Mesothelial cell of epicardium (in vitro differentiated cells): ENCODE measurements at regions not wholly inside any gene's neighbourhood (a gene's known extent, or its start where the extent isn't known, plus 50 kb on each side); places are given as distances from the start of the nearest gene placed in this dataset.

Experiments
- DNase-seq, 2 experiments: peaks; one replicate each; pipeline ENCODE4 v3.0.0; 2021; ENCODE audit warnings: low spot score in 2 of 2; ENCODE audit not compliant: unreplicated experiment in 2 of 2
- H3K27ac Mint-ChIP-seq: 2 replicates; pipeline ENCODE4 v1.8.0; 2021; ENCODE audit warnings: mixed read lengths
- H3K27me3 Mint-ChIP-seq: 2 replicates; pipeline ENCODE4 v1.8.0; 2021; ENCODE audit warnings: low read depth, mixed read lengths
- H3K36me3 Mint-ChIP-seq: 2 replicates; pipeline ENCODE4 v1.8.0; 2021; ENCODE audit warnings: mixed read lengths
- H3K4me1 Mint-ChIP-seq: 2 replicates; pipeline ENCODE4 v1.8.0; 2021; ENCODE audit warnings: mixed read lengths
- H3K4me3 Mint-ChIP-seq: 2 replicates; pipeline ENCODE4 v1.8.0; 2021; ENCODE audit warnings: mild to moderate bottlenecking, moderate library complexity, mixed read lengths
- H3K9me3 Mint-ChIP-seq: 2 replicates; pipeline ENCODE4 v1.8.0; 2021; ENCODE audit warnings: mixed read lengths
- TF ChIP-seq, protein P1 (sequence below): fragments of 200-600 bp; sonication (generic); IDR thresholded peaks from one replicate; pipeline ENCODE4 v1.5.0; 2021; ENCODE audit warnings: antibody characterized with exemption; ENCODE audit not compliant: unreplicated experiment

DNA sequence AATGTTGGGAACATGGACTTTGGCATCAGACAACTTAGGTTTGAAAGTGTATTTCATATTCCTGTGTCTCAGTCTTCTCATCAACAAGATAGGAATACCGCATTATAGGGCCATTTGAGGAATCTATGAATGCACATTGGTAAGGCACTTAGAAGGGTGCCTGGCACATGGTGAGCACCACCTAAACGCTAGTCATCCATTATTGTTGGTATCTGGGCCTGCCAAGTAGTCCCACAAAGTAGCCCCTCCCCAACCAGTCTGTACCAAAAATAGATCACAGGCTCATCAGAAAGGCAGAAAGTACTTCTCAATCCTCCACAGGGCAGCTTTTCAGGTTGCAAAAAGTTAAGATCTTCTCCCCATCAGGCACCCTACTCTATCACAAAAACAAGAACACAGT is 162.3 kb upstream of the KLF3 start:
- H3K4me1 Mint-ChIP-seq = no peaks in the 10 kb centered on the region
- H3K27ac Mint-ChIP-seq = no peak overlapping the region
- TF ChIP-seq, protein P1, sequence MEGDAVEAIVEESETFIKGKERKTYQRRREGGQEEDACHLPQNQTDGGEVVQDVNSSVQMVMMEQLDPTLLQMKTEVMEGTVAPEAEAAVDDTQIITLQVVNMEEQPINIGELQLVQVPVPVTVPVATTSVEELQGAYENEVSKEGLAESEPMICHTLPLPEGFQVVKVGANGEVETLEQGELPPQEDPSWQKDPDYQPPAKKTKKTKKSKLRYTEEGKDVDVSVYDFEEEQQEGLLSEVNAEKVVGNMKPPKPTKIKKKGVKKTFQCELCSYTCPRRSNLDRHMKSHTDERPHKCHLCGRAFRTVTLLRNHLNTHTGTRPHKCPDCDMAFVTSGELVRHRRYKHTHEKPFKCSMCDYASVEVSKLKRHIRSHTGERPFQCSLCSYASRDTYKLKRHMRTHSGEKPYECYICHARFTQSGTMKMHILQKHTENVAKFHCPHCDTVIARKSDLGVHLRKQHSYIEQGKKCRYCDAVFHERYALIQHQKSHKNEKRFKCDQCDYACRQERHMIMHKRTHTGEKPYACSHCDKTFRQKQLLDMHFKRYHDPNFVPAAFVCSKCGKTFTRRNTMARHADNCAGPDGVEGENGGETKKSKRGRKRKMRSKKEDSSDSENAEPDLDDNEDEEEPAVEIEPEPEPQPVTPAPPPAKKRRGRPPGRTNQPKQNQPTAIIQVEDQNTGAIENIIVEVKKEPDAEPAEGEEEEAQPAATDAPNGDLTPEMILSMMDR = no peak
- no peaks in the 10 kb centered on the region for H3K9me3 Mint-ChIP-seq
- no peak for DNase-seq
- H3K36me3 Mint-ChIP-seq = no peaks in the 10 kb centered on the region
- no peak overlapping the region for H3K4me3 Mint-ChIP-seq
- no peaks in the 10 kb centered on the region for H3K27me3 Mint-ChIP-seq

DNA sequence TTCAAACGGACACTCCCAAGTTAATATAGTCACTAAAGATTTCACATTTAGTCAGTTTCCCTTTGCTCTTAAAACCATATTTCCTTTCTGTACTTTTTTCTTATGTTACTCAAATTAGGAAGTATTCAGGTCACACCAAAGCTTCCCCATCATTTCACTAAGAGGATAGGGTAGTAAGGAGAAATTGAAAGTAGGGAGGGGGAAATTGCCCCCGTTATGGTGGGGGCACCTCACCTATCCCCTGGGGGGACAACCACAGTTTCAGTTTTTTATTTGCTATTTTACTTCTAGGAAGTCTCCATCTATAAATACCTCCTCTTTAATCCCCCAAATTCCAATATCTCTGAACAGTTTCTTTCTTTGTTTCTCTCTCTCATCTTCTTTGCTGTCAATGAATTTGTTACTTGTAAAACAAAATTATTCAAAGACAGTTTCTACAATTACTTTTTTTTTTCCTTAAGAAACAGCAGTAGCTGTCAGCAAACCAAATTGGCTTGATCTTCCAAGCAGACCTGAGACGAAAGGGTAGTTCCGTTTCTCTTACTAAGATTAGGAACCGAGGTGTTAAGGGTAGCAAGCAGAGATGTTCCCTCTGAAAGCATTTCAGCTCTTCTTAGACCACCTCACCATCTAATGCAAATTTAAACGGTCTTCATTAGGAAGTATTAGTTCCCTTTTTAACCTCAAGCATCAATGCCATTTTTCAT is 160.2 kb upstream of the KLF3 start:
- no peaks in the 10 kb centered on the region for H3K9me3 Mint-ChIP-seq
- H3K36me3 Mint-ChIP-seq = no peaks in the 10 kb centered on the region
- H3K4me1 Mint-ChIP-seq = no peaks in the 10 kb centered on the region
- H3K27me3 Mint-ChIP-seq = no peaks in the 10 kb centered on the region
- DNase-seq = no peak
- TF ChIP-seq, protein P1 = no peak
- no peak overlapping the region for H3K4me3 Mint-ChIP-seq
- no peak overlapping the region for H3K27ac Mint-ChIP-seq

GRCh38 chr4:38504396-38504715 is 159.6 kb upstream of the KLF3 start:
- H3K27me3 Mint-ChIP-seq = no peaks in the 10 kb centered on the region
- H3K36me3 Mint-ChIP-seq = no peaks in the 10 kb centered on the region
- TF ChIP-seq, protein P1 = no peak
- no peaks in the 10 kb centered on the region for H3K9me3 Mint-ChIP-seq
- no peaks in the 10 kb centered on the region for H3K4me1 Mint-ChIP-seq
- no peak for DNase-seq
- H3K27ac Mint-ChIP-seq = no peak overlapping the region
- H3K4me3 Mint-ChIP-seq = no peak overlapping the region

DNA sequence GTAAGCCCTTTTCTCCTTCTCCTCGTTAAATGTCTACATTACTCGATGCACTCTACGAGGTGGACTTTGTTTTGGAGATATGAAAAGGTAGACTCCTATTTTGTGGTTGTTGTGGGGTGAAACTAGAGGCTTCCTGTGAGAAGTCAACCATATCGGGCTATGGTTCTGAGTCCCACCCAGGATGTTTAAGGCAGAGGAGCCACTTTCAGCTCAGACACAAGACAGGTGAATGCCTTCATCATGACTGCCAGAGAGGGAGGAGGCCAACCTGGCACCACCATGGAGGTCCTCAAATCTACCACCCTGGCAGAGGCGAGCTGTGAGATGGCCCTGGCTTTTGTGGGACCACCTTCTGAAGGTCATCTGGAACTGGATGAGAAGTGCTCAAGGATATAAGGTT is 154.4 kb upstream of the KLF3 start:
- H3K36me3 Mint-ChIP-seq = no peaks in the 10 kb centered on the region
- no peak overlapping the region for H3K27ac Mint-ChIP-seq
- H3K9me3 Mint-ChIP-seq = no peaks in the 10 kb centered on the region
- TF ChIP-seq, protein P1 = no peak
- no peak overlapping the region for H3K4me3 Mint-ChIP-seq
- H3K4me1 Mint-ChIP-seq = no peaks in the 10 kb centered on the region
- H3K27me3 Mint-ChIP-seq = no peaks in the 10 kb centered on the region
- no peak for DNase-seq

DNA sequence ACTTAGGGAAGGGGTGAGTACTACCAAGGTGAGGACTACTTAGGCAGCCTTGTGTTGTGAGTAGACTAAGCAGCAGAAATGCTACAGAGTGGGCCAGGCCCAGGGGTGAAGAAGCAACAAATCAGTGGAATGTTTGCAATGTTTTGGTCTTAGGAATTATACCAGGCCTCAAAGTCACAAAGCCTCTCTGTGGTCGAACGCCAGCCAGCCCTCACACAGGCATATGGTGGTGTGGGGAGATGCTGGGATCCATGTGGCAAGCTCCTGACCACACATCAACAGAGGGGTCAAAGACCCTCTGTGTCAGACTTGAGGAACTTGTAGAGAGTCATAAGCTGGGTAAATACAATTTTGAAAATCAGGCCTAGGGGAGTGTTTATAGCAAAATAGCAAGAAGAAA is 153.8 kb upstream of the KLF3 start:
- H3K4me1 Mint-ChIP-seq = no peaks in the 10 kb centered on the region
- H3K9me3 Mint-ChIP-seq = no peaks in the 10 kb centered on the region
- H3K4me3 Mint-ChIP-seq = no peak overlapping the region
- no peaks in the 10 kb centered on the region for H3K36me3 Mint-ChIP-seq
- TF ChIP-seq, protein P1 = no peak
- DNase-seq = no peak
- no peak overlapping the region for H3K27ac Mint-ChIP-seq
- no peaks in the 10 kb centered on the region for H3K27me3 Mint-ChIP-seq

DNA sequence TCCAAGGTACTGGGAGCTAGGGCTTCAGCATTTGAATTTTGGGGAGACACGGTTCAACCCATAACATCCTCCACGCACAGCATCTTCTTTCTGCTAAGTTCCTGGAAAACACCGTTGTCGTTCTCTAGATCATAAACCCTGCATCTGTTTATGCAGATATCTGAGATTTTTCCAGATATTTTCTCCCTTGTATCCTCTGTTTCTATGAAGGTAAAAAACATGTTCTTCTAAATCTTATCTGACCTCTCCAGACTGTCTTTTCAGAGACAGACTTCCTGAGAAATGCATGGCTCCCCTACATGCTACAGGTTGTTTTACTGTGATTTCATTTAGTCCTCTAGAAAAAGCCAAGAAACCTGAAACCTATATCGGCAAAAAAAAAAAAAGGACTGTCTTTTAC is 152.3 kb upstream of the KLF3 start:
- no peaks in the 10 kb centered on the region for H3K27me3 Mint-ChIP-seq
- DNase-seq = no peak
- no peaks in the 10 kb centered on the region for H3K36me3 Mint-ChIP-seq
- no peaks in the 10 kb centered on the region for H3K9me3 Mint-ChIP-seq
- TF ChIP-seq, protein P1 = no peak
- no peaks in the 10 kb centered on the region for H3K4me1 Mint-ChIP-seq
- H3K4me3 Mint-ChIP-seq = no peak overlapping the region
- H3K27ac Mint-ChIP-seq = no peak overlapping the region
